CD4-positive, CD25-positive, alpha-beta regulatory T cell (primary cell): ENCODE measurements at regions not wholly inside any gene's neighbourhood (a gene's known extent, or its start where the extent isn't known, plus 50 kb on each side); places are given as distances from the start of the nearest gene placed in this dataset.
"Not testable (repeated sequence)": the region's sequence is repeated elsewhere in the genome, so short reads cannot be mapped to it uniquely, and the experiment has no call there.

ENCODE experiments used
- ATAC-seq, 2 donors: fragments of 150-1000 bp; cut with Tn5 transposase; one replicate each; pipeline ENCODE4 v1.10.0; 2021; ENCODE audit warnings: low read depth in 2 of 2, moderate number of reproducible peaks in 2 of 2, moderate library complexity in 1 of 2
- DNase-seq, 3 donors: peaks; one replicate each; pipeline versions ENCODE4 v3.0.0 to v3.0.0-alpha.2; 2012 to 2022; ENCODE audit warnings: mixed read lengths in 1 of 3
- H3K27ac ChIP-seq: one replicate; pipeline ENCODE4 v1.7.0; 2013; ENCODE audit warnings: mild to moderate bottlenecking, low read length; ENCODE audit not compliant: insufficient read depth, poor library complexity, severe bottlenecking
- H3K27me3 ChIP-seq: one replicate; pipeline ENCODE4 v1.7.0; 2013; ENCODE audit warnings: low read length; ENCODE audit not compliant: control insufficient read depth, insufficient read depth
- H3K36me3 ChIP-seq: one replicate; pipeline ENCODE4 v1.7.0; 2013; ENCODE audit warnings: mild to moderate bottlenecking, low read length, moderate library complexity; ENCODE audit not compliant: control insufficient read depth, insufficient read depth
- H3K4me1 ChIP-seq: 2 replicates; pipeline ENCODE4 v1.7.0; 2013; ENCODE audit warnings: mild to moderate bottlenecking, low read length; ENCODE audit not compliant: insufficient read depth, control insufficient read depth, poor library complexity, severe bottlenecking
- H3K4me3 ChIP-seq: one replicate; pipeline ENCODE4 v1.7.0; 2013; ENCODE audit warnings: low read depth, mild to moderate bottlenecking, low read length, moderate library complexity
- H3K9me3 ChIP-seq, 2 experiments: 1 replicate in 1 of 2; 2 replicates in 1 of 2; pipeline ENCODE4 v1.7.0; 2013; ENCODE audit warnings: low read length in 2 of 2, mild to moderate bottlenecking in 1 of 2, moderate library complexity in 1 of 2; ENCODE audit not compliant: control insufficient read depth in 2 of 2
- H3K27ac Mint-ChIP-seq, 3 donors: one replicate each; pipeline ENCODE4 v1.8.0; 2020 to 2022; ENCODE audit warnings: mild to moderate bottlenecking in 3 of 3, mixed read lengths in 3 of 3, moderate library complexity in 2 of 3
- H3K27me3 Mint-ChIP-seq: one replicate; pipeline ENCODE4 v1.8.0; 2022; ENCODE audit warnings: mild to moderate bottlenecking, mixed read lengths
- H3K36me3 Mint-ChIP-seq: one replicate; pipeline ENCODE4 v1.8.0; 2020; ENCODE audit warnings: mixed read lengths
- H3K4me1 Mint-ChIP-seq, 4 donors: one replicate each; pipeline ENCODE4 v1.8.0; 2020 to 2022; ENCODE audit warnings: mixed read lengths in 4 of 4, mild to moderate bottlenecking in 1 of 4
- H3K4me3 Mint-ChIP-seq, 4 donors: one replicate each; pipeline ENCODE4 v1.8.0; 2020 to 2022; ENCODE audit warnings: mild to moderate bottlenecking in 4 of 4, mixed read lengths in 4 of 4, moderate library complexity in 3 of 4
- H3K9me3 Mint-ChIP-seq, 7 donors: one replicate each; pipeline ENCODE4 v1.8.0; 2020 to 2022; ENCODE audit warnings: mixed read lengths in 7 of 7, mild to moderate bottlenecking in 3 of 7, moderate library complexity in 2 of 7

GRCh38 chr1:181325765-181326164 lies 157.6 kb upstream of the CACNA1E start:
- H3K9me3 Mint-ChIP-seq, H3K27ac Mint-ChIP-seq, H3K36me3 ChIP-seq, ATAC-seq, H3K36me3 Mint-ChIP-seq, DNase-seq, H3K27me3 ChIP-seq, H3K4me3 Mint-ChIP-seq, H3K4me1 ChIP-seq, H3K4me3 ChIP-seq, H3K9me3 ChIP-seq, H3K27ac ChIP-seq, H3K4me1 Mint-ChIP-seq: not testable (repeated sequence)
- peaks cover 19% of the 10 kb centered on the region for H3K27me3 Mint-ChIP-seq

GRCh38 chr1:181326348-181326747 lies 157.0 kb upstream of the CACNA1E start:
- H3K27ac ChIP-seq: no peak overlapping the region
- H3K9me3 Mint-ChIP-seq: peaks cover 0 to 4% (median 0%) of the 10 kb centered on the region in 7 donors
- H3K4me3 ChIP-seq: no peak overlapping the region
- peaks cover 0 to 6% (median 3%) of the 10 kb centered on the region in 4 donors for H3K4me1 Mint-ChIP-seq
- peak overlapping the region in 1 of 3 donors; percentile 52 for H3K27ac Mint-ChIP-seq
- H3K36me3 ChIP-seq: no peaks in the 10 kb centered on the region
- no peaks in the 10 kb centered on the region for H3K36me3 Mint-ChIP-seq
- H3K4me3 Mint-ChIP-seq: no peak overlapping the region
- no peaks in the 10 kb centered on the region for H3K9me3 ChIP-seq
- H3K27me3 ChIP-seq: no peaks in the 10 kb centered on the region
- peaks cover 4% of the 10 kb centered on the region for H3K4me1 ChIP-seq
- ATAC-seq (no peak), DNase-seq (no peak)
- H3K27me3 Mint-ChIP-seq: peaks cover 20% of the 10 kb centered on the region

DNA sequence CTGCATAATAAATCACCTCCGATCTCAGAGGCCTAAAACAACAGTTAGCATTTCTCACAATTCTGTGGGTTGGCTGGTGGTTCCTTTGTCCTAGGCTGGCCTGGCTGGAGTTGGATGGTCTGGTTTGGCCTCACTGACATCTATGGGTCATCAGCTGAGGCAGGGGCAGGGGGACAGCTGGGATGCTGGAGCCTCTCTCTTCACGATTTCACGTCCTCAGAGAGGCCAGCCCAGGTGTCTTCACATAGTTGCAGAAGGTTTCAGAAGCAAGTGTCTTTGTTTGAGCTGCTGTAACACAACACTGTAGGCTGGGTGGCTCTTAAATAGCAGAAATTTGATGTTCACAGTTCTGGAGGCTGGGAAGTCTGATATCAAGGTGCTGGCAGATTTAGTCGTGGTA lies 155.5 kb upstream of the CACNA1E start:
- H3K27ac Mint-ChIP-seq: no peak overlapping the region
- H3K4me3 Mint-ChIP-seq: no peak overlapping the region
- H3K9me3 ChIP-seq: no peaks in the 10 kb centered on the region

DNA sequence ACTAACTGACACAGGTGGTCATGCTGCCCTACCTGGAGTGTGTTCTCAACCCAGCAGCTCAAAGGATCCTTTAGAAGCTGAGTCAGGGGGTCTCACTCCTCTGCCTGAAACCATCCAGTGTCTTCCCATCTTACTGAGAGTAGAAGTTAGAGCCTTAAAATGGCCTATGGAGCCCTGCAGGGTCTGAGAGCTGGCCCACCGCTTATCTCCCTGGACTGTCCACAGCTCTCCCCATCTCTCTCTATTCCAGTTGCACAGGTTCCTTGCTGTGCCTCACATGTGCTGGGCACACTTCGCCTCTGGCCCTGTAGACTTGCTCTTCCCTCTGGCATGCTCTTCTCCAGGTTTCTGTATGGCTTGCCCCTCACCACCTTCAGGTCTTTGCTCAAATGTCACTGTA lies 148.6 kb upstream of the CACNA1E start:
- no peaks in the 10 kb centered on the region for H3K36me3 Mint-ChIP-seq
- H3K4me3 Mint-ChIP-seq: no peak overlapping the region
- DNase-seq: no peak
- no peaks in the 10 kb centered on the region for H3K4me1 Mint-ChIP-seq
- H3K4me3 ChIP-seq: no peak overlapping the region
- peaks cover 0 to 2% of the 10 kb centered on the region in 2 experiments for H3K9me3 ChIP-seq
- ATAC-seq: no peak
- no peaks in the 10 kb centered on the region for H3K36me3 ChIP-seq
- no peaks in the 10 kb centered on the region for H3K4me1 ChIP-seq
- no peak overlapping the region for H3K27ac Mint-ChIP-seq
- no peak overlapping the region for H3K27ac ChIP-seq
- H3K9me3 Mint-ChIP-seq: peaks cover 0 to 4% (median 0%) of the 10 kb centered on the region in 7 donors
- H3K27me3 Mint-ChIP-seq: peaks cover 4% of the 10 kb centered on the region
- no peaks in the 10 kb centered on the region for H3K27me3 ChIP-seq

More for the DNA sequence above, 155.5 kb upstream of the CACNA1E start:
- Mint-ChIP-seq H3K4me1 (peaks cover 0 to 6% (median 3%) of the 10 kb centered on the region in 4 donors), H3K9me3 (peaks cover 0 to 4% (median 0%) of the 10 kb centered on the region in 7 donors), H3K36me3 (no peaks in the 10 kb centered on the region), H3K27me3 (peaks cover 13% of the 10 kb centered on the region)
- Histone ChIP-seq H3K4me3 (no peak overlapping the region), H3K4me1 (peaks cover 4% of the 10 kb centered on the region), H3K36me3 (no peaks in the 10 kb centered on the region), H3K27ac (no peak overlapping the region), H3K27me3 (no peaks in the 10 kb centered on the region)
- DNase-seq (no peak), ATAC-seq (no peak)

- no peak for DNase-seq
- Histone ChIP-seq H3K36me3 (no peaks in the 10 kb centered on the region), H3K9me3 (peaks cover 0 to 2% of the 10 kb centered on the region in 2 experiments), H3K27ac (no peak overlapping the region), H3K4me3 (no peak overlapping the region), H3K4me1 (no peaks in the 10 kb centered on the region), H3K27me3 (no peaks in the 10 kb centered on the region)
- peaks cover 4% of the 10 kb centered on the region for H3K27me3 Mint-ChIP-seq
- H3K36me3 Mint-ChIP-seq: no peaks in the 10 kb centered on the region
- H3K4me1 Mint-ChIP-seq: no peaks in the 10 kb centered on the region
- H3K4me3 Mint-ChIP-seq: no peak overlapping the region
- no peak overlapping the region for H3K27ac Mint-ChIP-seq
- H3K9me3 Mint-ChIP-seq: peaks cover 0 to 4% (median 0%) of the 10 kb centered on the region in 7 donors
- ATAC-seq: no peak
Measured at GRCh38 chr1:181335631-181336030, 147.7 kb upstream of the CACNA1E start.

DNA sequence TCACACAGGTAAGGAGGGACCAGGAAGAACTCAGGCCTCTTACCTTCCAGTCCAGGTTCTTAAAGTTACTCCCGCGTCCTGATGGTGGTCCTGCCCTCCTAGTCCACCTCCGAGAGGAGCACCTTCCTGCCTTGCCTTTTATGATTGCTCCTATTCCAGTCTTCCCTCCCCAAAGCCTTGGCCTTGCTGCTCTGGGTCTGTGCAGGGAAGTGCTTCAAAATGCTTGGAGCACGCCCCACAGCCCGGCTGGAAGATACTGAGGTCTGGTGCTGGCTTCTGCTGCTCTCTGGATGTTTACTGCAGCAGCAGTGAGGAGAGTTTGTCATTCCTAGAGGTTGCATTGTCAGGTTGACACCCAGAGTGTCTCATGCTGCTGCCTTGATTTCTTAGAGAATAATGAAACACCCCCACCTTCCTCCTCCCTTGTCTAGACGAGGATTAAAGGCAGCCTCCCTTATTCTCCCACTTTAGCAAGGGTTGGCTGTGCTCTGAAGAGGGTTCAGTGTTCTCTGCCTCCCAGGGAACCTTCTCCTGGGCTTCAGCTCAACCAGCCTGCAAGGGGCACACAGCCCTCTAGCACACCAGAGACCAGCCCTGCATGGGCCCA lies 142.2 kb upstream of the CACNA1E start:
- no peak overlapping the region for H3K27ac Mint-ChIP-seq
- Histone ChIP-seq H3K9me3 (peaks cover 0 to 2% of the 10 kb centered on the region in 2 experiments), H3K4me1 (no peaks in the 10 kb centered on the region), H3K4me3 (no peak overlapping the region), H3K36me3 (no peaks in the 10 kb centered on the region), H3K27me3 (no peaks in the 10 kb centered on the region), H3K27ac (no peak overlapping the region)
- peaks cover 0 to 13% (median 2%) of the 10 kb centered on the region in 4 donors for H3K4me1 Mint-ChIP-seq
- no peak for DNase-seq
- peaks cover 0 to 4% (median 0%) of the 10 kb centered on the region in 7 donors for H3K9me3 Mint-ChIP-seq
- H3K36me3 Mint-ChIP-seq: no peaks in the 10 kb centered on the region
- no peaks in the 10 kb centered on the region for H3K27me3 Mint-ChIP-seq
- no peak for ATAC-seq
- H3K4me3 Mint-ChIP-seq: no peak overlapping the region

- no peaks in the 10 kb centered on the region for H3K36me3 ChIP-seq
- H3K27me3 Mint-ChIP-seq: no peaks in the 10 kb centered on the region
- DNase-seq (no peak), ATAC-seq (no peak)
- H3K4me1 Mint-ChIP-seq: peaks cover 0 to 13% (median 2%) of the 10 kb centered on the region in 4 donors
- H3K4me3 ChIP-seq: no peak overlapping the region
- no peaks in the 10 kb centered on the region for H3K9me3 Mint-ChIP-seq
- no peak overlapping the region for H3K4me3 Mint-ChIP-seq
- H3K9me3 ChIP-seq: no peaks in the 10 kb centered on the region
- H3K27me3 ChIP-seq: no peaks in the 10 kb centered on the region
- peak overlapping the region in 2 of 3 donors; percentile 27 to 63 for H3K27ac Mint-ChIP-seq
- H3K36me3 Mint-ChIP-seq: no peaks in the 10 kb centered on the region
- H3K4me1 ChIP-seq: no peaks in the 10 kb centered on the region
- no peak overlapping the region for H3K27ac ChIP-seq
Measured at GRCh38 chr1:181344091-181344490, 139.2 kb upstream of the CACNA1E start.

DNA sequence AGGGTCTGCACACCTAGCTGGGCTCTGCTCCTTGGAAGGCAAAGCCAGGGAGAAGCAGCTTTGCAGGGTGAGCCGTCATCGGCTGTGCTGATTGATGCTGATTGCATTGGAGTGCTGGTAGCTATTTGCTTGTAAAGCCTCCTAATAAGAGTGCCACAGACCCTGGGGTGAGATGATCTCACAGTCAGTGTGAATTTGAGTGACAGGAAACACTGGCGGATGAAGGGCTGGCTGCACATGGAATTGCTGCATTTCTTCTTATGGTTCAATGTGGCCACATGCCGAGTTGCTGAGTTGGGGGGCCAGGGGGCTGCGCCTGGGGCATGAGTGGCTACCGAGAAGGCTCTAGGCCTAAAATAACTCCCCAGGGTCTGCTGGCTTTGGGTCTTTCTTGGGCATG lies 138.2 kb upstream of the CACNA1E start:
- no peaks in the 10 kb centered on the region for H3K27me3 Mint-ChIP-seq
- Histone ChIP-seq H3K9me3 (no peaks in the 10 kb centered on the region), H3K27ac (no peak overlapping the region), H3K36me3 (no peaks in the 10 kb centered on the region), H3K4me3 (no peak overlapping the region), H3K27me3 (no peaks in the 10 kb centered on the region), H3K4me1 (no peaks in the 10 kb centered on the region)
- H3K9me3 Mint-ChIP-seq: peaks cover 0 to 1% (median 0%) of the 10 kb centered on the region in 7 donors
- no peaks in the 10 kb centered on the region for H3K36me3 Mint-ChIP-seq
- ATAC-seq (no peak), DNase-seq (no peak)
- H3K4me3 Mint-ChIP-seq: no peak overlapping the region
- peaks cover 0 to 13% (median 2%) of the 10 kb centered on the region in 4 donors for H3K4me1 Mint-ChIP-seq
- H3K27ac Mint-ChIP-seq: peak overlapping the region in 2 of 3 donors; percentile 14 to 63
